ENCODE measurements at regions not wholly inside any gene's neighbourhood (a gene's known extent, or its start where the extent isn't known, plus 50 kb on each side); places are given as distances from the start of the nearest gene placed in this dataset.
"Not testable (repeated sequence)": the region's sequence is repeated elsewhere in the genome, so short reads cannot be mapped to it uniquely, and the experiment has no call there.

DNA sequence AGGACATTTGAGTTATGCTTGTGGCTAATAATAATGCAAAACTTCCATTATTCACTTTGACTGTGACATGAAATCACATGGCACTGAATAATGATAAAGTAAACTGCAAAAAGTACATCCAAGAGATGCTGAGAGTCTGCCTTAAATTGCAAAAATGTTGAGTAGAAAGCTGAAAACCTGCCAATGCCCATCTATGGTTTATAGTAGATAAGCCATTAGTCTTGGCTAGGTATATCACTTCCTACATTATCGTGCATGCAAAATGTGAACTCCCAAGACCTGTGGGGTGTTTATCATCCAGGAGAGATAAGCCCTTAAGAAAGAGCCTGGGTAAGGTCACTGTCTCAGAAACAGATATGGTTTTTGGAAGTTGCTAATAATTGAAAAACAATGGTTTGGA is 208.7 kb upstream of the DPYD start:
- H3K9ac ChIP-seq (ENCODE audit: low read length) = no peak overlapping the region
- H3K36me3 ChIP-seq (ENCODE audit: control insufficient read depth, insufficient read depth, low read length) = no peaks in the 10 kb centered on the region
- no peak overlapping the region for H3K27ac ChIP-seq (ENCODE audit: low read depth, low read length)
- H3K4me1 ChIP-seq (ENCODE audit: control insufficient read depth, insufficient read depth, low read length) = no peaks in the 10 kb centered on the region
- H3K27me3 ChIP-seq (ENCODE audit: control insufficient read depth, insufficient read depth, low read length) = no peaks in the 10 kb centered on the region
- H3K9me3 ChIP-seq (ENCODE audit: control insufficient read depth, insufficient read depth, low read depth, low read length) = no peaks in the 10 kb centered on the region
- no peak overlapping the region for H3K4me3 ChIP-seq (ENCODE audit: low read depth, low read length)

DNA sequence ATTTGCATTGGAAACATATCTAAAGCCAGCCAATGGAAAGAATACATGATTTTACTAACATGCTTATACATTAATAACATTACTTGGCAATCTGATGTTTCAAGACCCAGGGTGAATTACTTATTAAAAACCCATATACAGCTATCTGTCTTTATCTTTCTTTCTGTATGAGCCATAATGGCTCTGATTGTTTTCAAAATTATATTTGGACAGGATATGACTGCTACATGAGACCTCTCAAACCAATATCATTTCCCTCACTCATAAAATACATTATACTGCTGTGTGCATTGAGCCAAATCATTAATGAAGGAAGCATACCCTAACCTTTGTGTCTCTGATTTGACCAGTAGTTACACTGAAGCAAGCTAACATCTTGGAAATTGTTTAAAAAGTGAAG is 205.9 kb upstream of the DPYD start:
- H3K9me3 ChIP-seq (ENCODE audit: control insufficient read depth, insufficient read depth, low read depth, low read length) = no peaks in the 10 kb centered on the region
- H3K27ac ChIP-seq (ENCODE audit: low read depth, low read length) = no peak overlapping the region
- H3K4me1 ChIP-seq (ENCODE audit: control insufficient read depth, insufficient read depth, low read length) = no peaks in the 10 kb centered on the region
- no peak overlapping the region for H3K9ac ChIP-seq (ENCODE audit: low read length)
- H3K36me3 ChIP-seq (ENCODE audit: control insufficient read depth, insufficient read depth, low read length) = no peaks in the 10 kb centered on the region
- H3K4me3 ChIP-seq (ENCODE audit: low read depth, low read length) = no peak overlapping the region
- H3K27me3 ChIP-seq (ENCODE audit: control insufficient read depth, insufficient read depth, low read length) = no peaks in the 10 kb centered on the region

DNA sequence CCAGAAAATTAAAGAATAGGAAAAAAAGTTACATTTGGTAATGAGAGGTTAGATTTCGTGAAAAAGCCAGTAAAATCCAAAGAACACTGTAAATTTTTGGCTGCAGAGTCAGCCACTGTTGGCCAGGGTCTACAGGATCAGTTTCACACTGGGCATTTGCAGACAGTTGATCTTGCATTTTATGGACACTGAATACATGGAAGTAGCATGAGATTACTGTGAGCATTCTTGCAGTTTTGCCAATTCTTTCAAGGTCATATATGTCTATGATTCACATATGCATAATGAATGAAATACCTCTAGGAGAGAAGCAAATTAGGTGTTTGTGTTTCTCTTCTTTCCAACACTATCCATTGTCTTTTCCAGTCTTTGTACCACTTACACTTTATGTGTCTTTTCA is 200.8 kb upstream of the DPYD start:
- Histone ChIP-seq H3K36me3 (ENCODE audit: control insufficient read depth, insufficient read depth, low read length) (no peaks in the 10 kb centered on the region), H3K9ac (ENCODE audit: low read length) (no peak overlapping the region), H3K9me3 (ENCODE audit: control insufficient read depth, insufficient read depth, low read depth, low read length) (no peaks in the 10 kb centered on the region), H3K4me3 (ENCODE audit: low read depth, low read length) (no peak overlapping the region), H3K4me1 (ENCODE audit: control insufficient read depth, insufficient read depth, low read length) (no peaks in the 10 kb centered on the region), H3K27ac (ENCODE audit: low read depth, low read length) (no peak overlapping the region), H3K27me3 (ENCODE audit: control insufficient read depth, insufficient read depth, low read length) (no peaks in the 10 kb centered on the region)

DNA sequence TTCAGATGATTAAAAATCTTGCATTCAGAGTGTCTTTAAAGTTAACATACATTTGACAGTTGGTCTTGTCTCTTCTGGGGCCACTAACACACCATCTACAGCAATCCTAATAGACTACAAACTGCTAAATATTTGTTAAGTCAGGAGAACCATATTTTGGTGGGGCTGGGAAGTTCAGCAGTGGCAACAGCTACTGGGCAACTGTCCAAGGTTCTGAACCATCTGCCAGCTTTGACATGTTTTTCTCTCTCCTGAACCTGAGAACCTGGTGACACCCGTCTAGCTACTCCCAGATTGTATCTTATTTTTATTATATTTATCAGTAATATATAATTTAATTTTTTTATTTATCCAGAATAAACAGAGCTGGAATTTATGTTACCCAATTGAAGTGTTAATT is 199.0 kb upstream of the DPYD start:
- Histone ChIP-seq H3K4me1 (ENCODE audit: control insufficient read depth, insufficient read depth, low read length) (no peaks in the 10 kb centered on the region), H3K27me3 (ENCODE audit: control insufficient read depth, insufficient read depth, low read length) (no peaks in the 10 kb centered on the region), H3K4me3 (ENCODE audit: low read depth, low read length) (no peak overlapping the region), H3K9ac (ENCODE audit: low read length) (no peak overlapping the region), H3K36me3 (ENCODE audit: control insufficient read depth, insufficient read depth, low read length) (no peaks in the 10 kb centered on the region), H3K27ac (ENCODE audit: low read depth, low read length) (no peak overlapping the region), H3K9me3 (ENCODE audit: control insufficient read depth, insufficient read depth, low read depth, low read length) (no peaks in the 10 kb centered on the region)

DNA sequence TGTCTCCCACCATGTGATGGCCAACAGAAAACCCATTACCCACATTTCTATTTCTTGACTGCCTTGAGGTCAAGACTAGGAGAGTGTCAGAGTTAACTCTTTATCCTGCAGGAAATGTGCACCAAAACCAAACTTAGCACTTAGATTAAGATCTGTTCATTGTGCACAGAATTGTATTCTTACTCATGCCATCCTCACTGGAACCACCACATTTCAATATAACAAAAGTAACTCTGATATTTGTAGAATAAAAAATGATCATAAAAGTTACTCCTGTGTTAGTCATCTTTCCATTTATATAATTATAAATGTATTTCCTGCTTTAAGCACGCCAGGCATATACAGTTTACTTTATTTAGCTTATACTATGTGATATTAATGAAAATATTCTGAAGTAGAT is 193.0 kb upstream of the DPYD start:
- no peaks in the 10 kb centered on the region for H3K27me3 ChIP-seq (ENCODE audit: control insufficient read depth, insufficient read depth, low read length)

DNA sequence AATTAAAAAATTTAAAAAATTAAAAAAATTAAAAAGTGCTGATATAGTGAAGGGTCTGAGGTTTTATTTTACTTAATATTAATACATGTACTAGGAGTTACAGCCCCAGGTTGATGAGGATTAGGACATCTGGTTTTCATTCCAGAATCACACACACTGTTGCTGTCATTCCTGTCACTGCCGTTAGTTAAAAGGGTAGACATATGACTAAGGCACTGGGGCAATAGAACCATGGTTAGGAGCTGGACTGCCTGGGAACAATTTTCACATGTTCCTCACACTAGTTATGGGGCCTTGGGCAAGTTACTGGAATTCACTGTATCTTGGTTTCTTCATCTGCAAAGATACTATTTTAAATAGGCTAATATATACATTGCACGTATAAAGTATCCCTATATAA is 191.8 kb upstream of the DPYD start:
- Histone ChIP-seq H3K27ac (ENCODE audit: low read depth, low read length) (no peak overlapping the region), H3K9me3 (ENCODE audit: control insufficient read depth, insufficient read depth, low read depth, low read length) (peaks cover 8% of the 10 kb centered on the region)

More for the DNA sequence above, 193.0 kb upstream of the DPYD start:
- Histone ChIP-seq H3K27ac (ENCODE audit: low read depth, low read length) (no peak overlapping the region), H3K9ac (ENCODE audit: low read length) (no peak overlapping the region), H3K4me1 (ENCODE audit: control insufficient read depth, insufficient read depth, low read length) (no peaks in the 10 kb centered on the region), H3K9me3 (ENCODE audit: control insufficient read depth, insufficient read depth, low read depth, low read length) (no peaks in the 10 kb centered on the region), H3K4me3 (ENCODE audit: low read depth, low read length) (no peak overlapping the region), H3K36me3 (ENCODE audit: control insufficient read depth, insufficient read depth, low read length) (no peaks in the 10 kb centered on the region)

DNA sequence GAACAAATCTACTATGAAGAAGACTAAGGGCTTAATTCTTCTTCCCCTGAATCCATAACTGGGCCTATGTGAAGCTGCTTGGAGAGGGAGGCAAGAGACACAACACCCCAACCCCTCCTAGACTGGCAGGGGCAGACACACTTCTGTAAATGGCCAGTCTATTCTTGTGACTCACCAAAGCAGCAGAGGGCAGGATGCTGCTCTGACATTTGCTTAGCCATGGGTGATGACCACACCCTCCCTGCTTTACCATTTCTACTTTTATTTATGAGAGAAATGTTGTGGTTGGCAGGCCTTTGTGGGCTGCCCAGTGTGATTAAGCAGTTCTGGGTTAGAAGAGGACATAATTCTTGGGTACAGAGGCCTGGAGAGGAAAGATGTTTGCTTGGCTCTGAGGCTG is 189.8 kb upstream of the DPYD start:
- Histone ChIP-seq H3K4me3 (ENCODE audit: low read depth, low read length) (no peak overlapping the region), H3K9ac (ENCODE audit: low read length) (no peak overlapping the region), H3K36me3 (ENCODE audit: control insufficient read depth, insufficient read depth, low read length) (no peaks in the 10 kb centered on the region), H3K27me3 (ENCODE audit: control insufficient read depth, insufficient read depth, low read length) (no peaks in the 10 kb centered on the region), H3K27ac (ENCODE audit: low read depth, low read length) (no peak overlapping the region), H3K4me1 (ENCODE audit: control insufficient read depth, insufficient read depth, low read length) (no peaks in the 10 kb centered on the region), H3K9me3 (ENCODE audit: control insufficient read depth, insufficient read depth, low read depth, low read length) (peaks cover 17% of the 10 kb centered on the region)

More for the DNA sequence above, 191.8 kb upstream of the DPYD start:
- Histone ChIP-seq H3K27me3 (ENCODE audit: control insufficient read depth, insufficient read depth, low read length) (no peaks in the 10 kb centered on the region), H3K9ac (ENCODE audit: low read length) (no peak overlapping the region), H3K4me3 (ENCODE audit: low read depth, low read length) (no peak overlapping the region), H3K4me1 (ENCODE audit: control insufficient read depth, insufficient read depth, low read length) (no peaks in the 10 kb centered on the region), H3K36me3 (ENCODE audit: control insufficient read depth, insufficient read depth, low read length) (no peaks in the 10 kb centered on the region)

DNA sequence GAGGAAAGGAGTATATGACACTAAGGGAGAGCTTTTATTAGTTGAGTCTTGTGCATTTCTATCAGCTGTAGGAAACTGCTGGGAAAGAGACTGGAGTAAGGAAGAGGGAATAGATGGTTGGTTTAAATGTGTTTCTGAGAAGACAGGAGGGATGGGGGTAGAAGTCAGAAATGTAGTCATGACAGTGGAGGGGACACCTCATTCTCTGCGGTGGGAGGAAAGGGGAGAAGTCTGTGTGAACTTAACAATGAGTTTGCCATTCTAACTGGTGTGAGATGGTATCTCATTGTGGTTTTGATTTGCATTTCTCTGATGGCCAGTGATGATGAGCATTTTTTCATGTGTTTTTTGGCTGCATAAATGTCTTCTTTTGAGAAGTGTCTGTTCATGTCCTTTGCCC is 187.5 kb upstream of the DPYD start:
- H3K36me3 ChIP-seq (ENCODE audit: control insufficient read depth, insufficient read depth, low read length); H3K27ac ChIP-seq (ENCODE audit: low read depth, low read length); H3K9ac ChIP-seq (ENCODE audit: low read length); H3K4me3 ChIP-seq (ENCODE audit: low read depth, low read length); H3K4me1 ChIP-seq (ENCODE audit: control insufficient read depth, insufficient read depth, low read length); H3K27me3 ChIP-seq (ENCODE audit: control insufficient read depth, insufficient read depth, low read length): not testable (repeated sequence)
- H3K9me3 ChIP-seq (ENCODE audit: control insufficient read depth, insufficient read depth, low read depth, low read length) = peaks cover 17% of the 10 kb centered on the region

DNA sequence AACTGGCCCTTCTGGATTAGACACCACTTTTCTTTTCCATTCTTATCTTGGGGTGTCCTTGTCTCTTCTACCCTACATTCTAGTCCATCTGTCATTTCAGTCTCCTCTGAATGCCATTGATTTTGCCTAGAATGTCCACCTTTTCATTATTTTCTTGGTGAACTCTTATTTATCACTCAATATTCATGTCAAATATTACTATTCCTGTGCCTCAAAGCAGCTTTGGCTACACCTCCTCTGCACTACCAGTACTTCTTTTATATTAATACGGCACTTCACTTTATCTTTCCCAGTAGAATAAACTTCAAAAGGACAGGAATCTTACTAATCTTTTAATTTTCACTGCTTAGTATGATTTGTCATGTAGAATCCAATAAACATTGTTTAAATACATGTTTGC is 186.4 kb upstream of the DPYD start:
- Histone ChIP-seq H3K4me3 (ENCODE audit: low read depth, low read length) (no peak overlapping the region), H3K9ac (ENCODE audit: low read length) (no peak overlapping the region), H3K27me3 (ENCODE audit: control insufficient read depth, insufficient read depth, low read length) (no peaks in the 10 kb centered on the region), H3K27ac (ENCODE audit: low read depth, low read length) (no peak overlapping the region), H3K9me3 (ENCODE audit: control insufficient read depth, insufficient read depth, low read depth, low read length) (peaks cover 17% of the 10 kb centered on the region), H3K36me3 (ENCODE audit: control insufficient read depth, insufficient read depth, low read length) (no peaks in the 10 kb centered on the region), H3K4me1 (ENCODE audit: control insufficient read depth, insufficient read depth, low read length) (no peaks in the 10 kb centered on the region)

DNA sequence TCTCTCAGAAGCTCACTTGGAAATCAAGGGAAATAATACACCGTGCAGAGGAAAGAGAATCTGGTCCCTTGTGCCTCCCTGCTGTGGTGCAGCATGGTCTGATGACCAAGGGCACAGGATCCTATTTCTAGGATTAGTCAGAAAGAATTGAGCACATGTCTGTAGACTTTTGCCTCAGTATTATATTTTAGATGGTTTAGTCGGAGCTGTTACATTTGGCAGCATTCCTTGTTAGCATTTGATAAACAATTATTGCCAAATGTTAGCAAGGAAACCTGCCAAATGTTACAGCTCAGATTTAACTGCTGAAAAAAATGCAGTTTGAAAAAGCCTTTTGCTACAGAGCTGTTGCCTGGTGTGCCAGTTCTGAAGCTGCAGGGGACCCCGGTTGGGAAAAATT is 183.5 kb upstream of the DPYD start:
- no peak overlapping the region for H3K27ac ChIP-seq (ENCODE audit: low read depth, low read length)
- H3K4me3 ChIP-seq (ENCODE audit: low read depth, low read length) = no peak overlapping the region

DNA sequence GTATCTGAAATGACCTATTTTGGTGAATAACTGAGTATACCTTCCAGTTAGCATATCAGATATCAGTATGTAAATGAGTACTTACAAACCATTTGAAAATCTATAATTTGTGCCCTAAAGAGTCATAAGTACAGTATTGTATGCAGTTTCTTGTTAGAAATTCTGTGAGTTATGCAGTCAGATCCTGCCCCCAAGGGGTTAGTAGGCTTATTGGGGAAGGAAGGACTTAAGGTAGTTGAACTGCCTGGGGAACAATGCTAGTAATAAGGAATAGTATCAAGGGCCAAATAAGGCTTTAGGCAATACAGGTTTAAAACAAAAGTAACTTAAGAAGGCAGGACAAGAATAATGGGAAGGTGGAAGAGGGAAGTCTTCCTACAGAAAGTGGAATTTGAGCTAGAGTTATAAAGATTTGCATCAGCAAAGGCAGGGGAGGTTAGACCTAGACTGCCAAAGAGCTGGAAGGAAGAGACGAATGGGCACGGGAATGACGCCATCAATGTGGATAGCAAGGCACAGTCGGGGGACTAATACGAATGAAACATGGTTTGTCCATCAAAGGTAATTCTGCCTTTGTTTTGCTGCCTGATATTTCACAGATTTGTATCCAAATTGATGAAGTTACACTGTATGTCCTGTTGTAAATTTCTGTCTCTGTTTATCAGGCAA is 182.9 kb upstream of the DPYD start:
- Histone ChIP-seq H3K9me3 (ENCODE audit: control insufficient read depth, insufficient read depth, low read depth, low read length) (peaks cover 17% of the 10 kb centered on the region), H3K27me3 (ENCODE audit: control insufficient read depth, insufficient read depth, low read length) (no peaks in the 10 kb centered on the region), H3K36me3 (ENCODE audit: control insufficient read depth, insufficient read depth, low read length) (no peaks in the 10 kb centered on the region), H3K4me1 (ENCODE audit: control insufficient read depth, insufficient read depth, low read length) (no peaks in the 10 kb centered on the region), H3K27ac (ENCODE audit: low read depth, low read length) (no peak overlapping the region), H3K9ac (ENCODE audit: low read length) (no peak overlapping the region), H3K4me3 (ENCODE audit: low read depth, low read length) (no peak overlapping the region)

More for the DNA sequence above, 183.5 kb upstream of the DPYD start:
- Histone ChIP-seq H3K4me1 (ENCODE audit: control insufficient read depth, insufficient read depth, low read length) (no peaks in the 10 kb centered on the region), H3K9ac (ENCODE audit: low read length) (no peak overlapping the region), H3K36me3 (ENCODE audit: control insufficient read depth, insufficient read depth, low read length) (no peaks in the 10 kb centered on the region), H3K27me3 (ENCODE audit: control insufficient read depth, insufficient read depth, low read length) (no peaks in the 10 kb centered on the region), H3K9me3 (ENCODE audit: control insufficient read depth, insufficient read depth, low read depth, low read length) (peaks cover 17% of the 10 kb centered on the region)
